Fibroblast of pulmonary artery (primary cell): ENCODE measurements at regions not wholly inside any gene's neighbourhood (a gene's known extent, or its start where the extent isn't known, plus 50 kb on each side); places are given as distances from the start of the nearest gene placed in this dataset.
"Not testable (repeated sequence)": the region's sequence is repeated elsewhere in the genome, so short reads cannot be mapped to it uniquely, and the experiment has no call there.

ENCODE experiments used
- DNase-seq: peaks from one replicate; pipeline ENCODE4 v3.0.0-alpha.2; 2010; ENCODE audit warnings: low read depth
- H3K4me3 ChIP-seq: replicated peaks from 2 replicates; pipeline ENCODE4 v1.5.1; 2011; ENCODE audit warnings: low read depth, mild to moderate bottlenecking, control low read depth, low read length, moderate library complexity

GRCh38 chr1:145488193-145488933 lies 63.0 kb upstream of the NBPF20 start:
- DNase-seq, H3K4me3 ChIP-seq: not testable (repeated sequence)

GRCh38 chr1:145487156-145487555 lies 61.8 kb upstream of the NBPF20 start:
- not testable (repeated sequence) for DNase-seq, H3K4me3 ChIP-seq

- not testable (repeated sequence) for DNase-seq, H3K4me3 ChIP-seq
Measured at GRCh38 chr1:145484257-145484656, 58.9 kb upstream of the NBPF20 start.

- H3K4me3 ChIP-seq, DNase-seq: not testable (repeated sequence)
Measured at GRCh38 chr1:145482214-145482860, 56.9 kb upstream of the NBPF20 start.

GRCh38 chr1:145475962-145476361 lies 50.6 kb upstream of the NBPF20 start:
- not testable (repeated sequence) for DNase-seq
- H3K4me3 ChIP-seq = peak overlapping the region; percentile 28

- not testable (repeated sequence) for H3K4me3 ChIP-seq
- DNase-seq = peak; percentile 18
Measured at GRCh38 chr1:145475369-145475915, 50.0 kb upstream of the NBPF20 start.
